Cardiac muscle cell (in vitro differentiated cells and primary cell): ENCODE measurements at regions not wholly inside any gene's neighbourhood (a gene's known extent, or its start where the extent isn't known, plus 50 kb on each side); places are given as distances from the start of the nearest gene placed in this dataset.

ENCODE experiments used
- DNase-seq, 2 donors: peaks; one replicate each; pipeline versions ENCODE4 v3.0.0 to v3.0.0-alpha.2; 2010 to 2017; ENCODE audit warnings: low read depth in 1 of 2, low spot score in 1 of 2
- H3K27ac ChIP-seq: fragments of 200-600 bp; sonication (generic); 2 replicates; pipeline ENCODE4 v1.5.1; 2016
- H3K27me3 ChIP-seq: fragments of 200-600 bp; sonication (generic); 2 replicates; pipeline ENCODE4 v1.6.0; 2016; ENCODE audit warnings: control low read depth
- H3K36me3 ChIP-seq: fragments of 200-600 bp; sonication (generic); 2 replicates; pipeline ENCODE4 v1.5.1; 2016; ENCODE audit warnings: control low read depth
- H3K4me1 ChIP-seq: fragments of 200-600 bp; sonication (generic); 2 replicates; pipeline ENCODE4 v1.8.1; 2017; ENCODE audit warnings: low read depth, mild to moderate bottlenecking, mixed run types
- H3K4me3 ChIP-seq: fragments of 200-600 bp; sonication (generic); 2 replicates; pipeline ENCODE4 v1.5.1; 2016; ENCODE audit warnings: mild to moderate bottlenecking
- H3K9me3 ChIP-seq: fragments of 200-600 bp; sonication (generic); 2 replicates; pipeline ENCODE4 v1.5.1; 2017; ENCODE audit warnings: low read depth, mild to moderate bottlenecking, control low read depth
- CTCF ChIP-seq: IDR thresholded peaks from 2 replicates; pipeline ENCODE4 v1.5.1; 2012; ENCODE audit warnings: low read depth, mild to moderate bottlenecking, low read length

- Histone ChIP-seq H3K27me3 (no peaks in the 10 kb centered on the region), H3K36me3 (no peaks in the 10 kb centered on the region), H3K27ac (no peak overlapping the region), H3K4me3 (no peak overlapping the region), H3K9me3 (no peaks in the 10 kb centered on the region), H3K4me1 (no peaks in the 10 kb centered on the region)
- no peak for TF ChIP-seq CTCF
- DNase-seq, result peak in 1 of 2 donors; percentile 51
Measured at GRCh38 chr13:34085204-34085603, 267.3 kb downstream of the RFC3 start.

- H3K27me3 ChIP-seq, result no peaks in the 10 kb centered on the region
- H3K27ac ChIP-seq, result no peak overlapping the region
- H3K9me3 ChIP-seq, result no peaks in the 10 kb centered on the region
- no peaks in the 10 kb centered on the region for H3K4me1 ChIP-seq
- no peaks in the 10 kb centered on the region for H3K36me3 ChIP-seq
- H3K4me3 ChIP-seq, result no peak overlapping the region
- no peak for TF ChIP-seq CTCF
- DNase-seq, result no peak
Measured at GRCh38 chr13:34086281-34086680, 268.3 kb downstream of the RFC3 start.

DNA sequence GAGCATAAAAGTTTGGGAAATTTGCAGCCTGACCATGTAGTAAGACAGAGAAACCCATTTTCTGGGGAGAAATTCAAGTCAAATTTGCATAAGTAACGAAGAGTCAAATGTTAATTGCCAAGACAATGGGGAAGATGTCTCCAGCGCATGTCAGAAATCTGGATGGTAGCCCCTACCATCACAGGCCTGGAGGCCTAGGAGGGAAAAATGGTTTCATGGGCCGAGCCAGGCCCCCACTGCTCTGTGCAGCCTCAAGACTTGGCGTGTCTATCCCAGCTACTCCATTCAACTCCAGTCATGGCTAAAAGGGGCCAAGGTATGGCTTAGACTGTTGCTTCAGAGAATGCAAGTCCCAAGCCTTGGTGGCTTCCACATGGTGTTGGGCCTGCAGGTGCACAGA, 269.8 kb downstream of the RFC3 start:
- TF ChIP-seq CTCF, result no peak
- DNase-seq, result no peak
- Histone ChIP-seq H3K9me3 (no peaks in the 10 kb centered on the region), H3K4me3 (no peak overlapping the region), H3K27ac (no peak overlapping the region), H3K36me3 (no peaks in the 10 kb centered on the region), H3K4me1 (no peaks in the 10 kb centered on the region), H3K27me3 (no peaks in the 10 kb centered on the region)

DNA sequence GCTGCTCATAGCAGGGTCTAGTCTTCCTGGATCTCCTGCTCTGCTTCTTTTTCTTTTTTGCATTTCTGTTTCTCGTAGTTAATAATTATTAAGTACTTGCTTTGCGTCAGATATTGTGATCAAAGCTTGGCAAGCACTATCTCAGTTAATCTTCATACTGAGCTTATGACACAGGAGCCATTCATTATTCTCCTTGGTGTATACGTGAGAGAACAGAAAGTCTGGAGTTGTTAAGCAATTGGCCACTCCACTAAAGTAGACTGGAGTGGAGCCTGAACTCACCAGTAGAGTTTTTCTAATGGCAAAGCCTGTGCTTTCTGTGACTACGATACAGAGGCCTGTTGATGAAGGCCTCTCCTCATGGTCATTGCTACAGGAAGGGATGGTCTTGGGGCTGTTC, 285.9 kb downstream of the RFC3 start:
- no peak for DNase-seq
- Histone ChIP-seq H3K27me3 (no peaks in the 10 kb centered on the region), H3K4me3 (no peak overlapping the region), H3K4me1 (no peaks in the 10 kb centered on the region), H3K9me3 (no peaks in the 10 kb centered on the region), H3K36me3 (no peaks in the 10 kb centered on the region), H3K27ac (no peak overlapping the region)
- TF ChIP-seq CTCF, result no peak

GRCh38 chr13:34104853-34105252, 286.9 kb downstream of the RFC3 start:
- TF ChIP-seq CTCF, result no peak
- Histone ChIP-seq H3K4me1 (no peaks in the 10 kb centered on the region), H3K9me3 (no peaks in the 10 kb centered on the region), H3K4me3 (no peak overlapping the region), H3K27me3 (no peaks in the 10 kb centered on the region), H3K27ac (no peak overlapping the region), H3K36me3 (no peaks in the 10 kb centered on the region)
- no peak for DNase-seq

DNA sequence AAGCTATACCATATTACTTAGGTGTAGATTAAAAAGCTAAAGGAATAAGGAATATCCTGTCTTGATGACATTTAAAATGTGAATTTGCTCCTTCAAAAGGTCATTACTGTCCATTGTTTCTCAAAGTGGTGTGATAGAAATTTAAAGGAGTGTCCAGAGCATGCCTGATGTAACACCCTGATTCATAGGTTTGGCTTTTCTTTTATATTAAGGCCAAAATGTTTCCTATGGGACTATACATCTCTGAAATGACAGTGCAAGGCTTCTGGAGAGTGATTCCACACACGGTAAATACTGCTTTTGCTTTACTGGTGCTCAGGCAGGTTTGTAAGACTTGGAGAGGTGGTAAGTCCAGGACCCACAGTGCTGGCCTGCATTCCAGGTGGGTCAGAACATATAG, 289.9 kb downstream of the RFC3 start:
- no peaks in the 10 kb centered on the region for H3K36me3 ChIP-seq
- H3K27me3 ChIP-seq, result no peaks in the 10 kb centered on the region
- no peak for TF ChIP-seq CTCF
- no peaks in the 10 kb centered on the region for H3K9me3 ChIP-seq
- H3K4me1 ChIP-seq, result no peaks in the 10 kb centered on the region
- DNase-seq, result peak in 1 of 2 donors; percentile 37
- no peak overlapping the region for H3K27ac ChIP-seq
- no peak overlapping the region for H3K4me3 ChIP-seq
